Smooth muscle cell (in vitro differentiated cells): ENCODE measurements at regions not wholly inside any gene's neighbourhood (a gene's known extent, or its start where the extent isn't known, plus 50 kb on each side); places are given as distances from the start of the nearest gene placed in this dataset.

Source experiments
- DNase-seq: peaks from one replicate; lab custom pipeline; 2025; ENCODE audit not compliant: unreplicated experiment; lab: John Stamatoyannopoulos, UW
- H2AFZ ChIP-seq: fragments of 200-600 bp; sonication (generic); 2 replicates; pipeline ENCODE4 v1.6.0; 2016; ENCODE audit warnings: antibody characterized with exemption, low read depth, mild to moderate bottlenecking
- H3F3A ChIP-seq: fragments of 200-600 bp; sonication (generic); 2 replicates; pipeline ENCODE4 v1.6.0; 2017; ENCODE audit warnings: antibody characterized with exemption, low read depth
- H3K27ac ChIP-seq: fragments of 200-600 bp; sonication (generic); 2 replicates; pipeline ENCODE4 v1.5.1; 2016; ENCODE audit warnings: low read depth, mild to moderate bottlenecking
- H3K27me3 ChIP-seq: fragments of 200-600 bp; sonication (generic); 2 replicates; pipeline ENCODE4 v1.6.1; 2016; ENCODE audit warnings: low read depth, mild to moderate bottlenecking
- H3K36me3 ChIP-seq: fragments of 200-600 bp; sonication (generic); 2 replicates; pipeline ENCODE4 v1.5.1; 2016; ENCODE audit warnings: low read depth
- H3K4me1 ChIP-seq: fragments of 200-600 bp; sonication (generic); 2 replicates; pipeline ENCODE4 v1.5.1; 2016; ENCODE audit warnings: low read depth
- H3K4me2 ChIP-seq: fragments of 200-600 bp; sonication (generic); 2 replicates; pipeline ENCODE4 v1.6.0; 2016; ENCODE audit warnings: mild to moderate bottlenecking
- H3K4me3 ChIP-seq: fragments of 200-600 bp; sonication (generic); 2 replicates; pipeline ENCODE4 v1.5.1; 2016; ENCODE audit warnings: mild to moderate bottlenecking
- H3K79me2 ChIP-seq: fragments of 200-600 bp; sonication (generic); 2 replicates; pipeline ENCODE4 v1.6.0; 2016; ENCODE audit warnings: low read depth, mild to moderate bottlenecking
- H3K9ac ChIP-seq: fragments of 200-600 bp; sonication (generic); 2 replicates; pipeline ENCODE4 v1.6.0; 2016; ENCODE audit warnings: low read depth
- H3K9me3 ChIP-seq: fragments of 200-600 bp; sonication (generic); replicated peaks from 2 replicates; pipeline ENCODE4 v1.5.1; 2016; ENCODE audit warnings: low read depth
- H4K20me1 ChIP-seq: fragments of 200-600 bp; sonication (generic); 2 replicates; pipeline ENCODE4 v1.6.0; 2016; ENCODE audit warnings: low read depth
- CTCF ChIP-seq: fragments of 200-600 bp; sonication (generic); IDR thresholded peaks from 2 replicates; pipeline ENCODE4 v1.5.1; 2017; ENCODE audit warnings: borderline replicate concordance, mild to moderate bottlenecking, antibody characterized with exemption; ENCODE audit not compliant: insufficient read depth, poor library complexity, severe bottlenecking
- WGBS: methylation state at CpG from one replicate; pipeline ENCODE4 v1.1.7; 2016; ENCODE audit warnings: low lambda C conversion rate; 5-methylcytosine and 5-hydroxymethylcytosine counted together

GRCh38 chr4:12881945-12882584 lies 602.1 kb downstream of the RAB28 start:
- WGBS = 95% methylated on average over 3 of the region's 3 CpGs
- H3K9ac ChIP-seq = no peak overlapping the region
- H3K36me3 ChIP-seq = no peaks in the 10 kb centered on the region
- no peaks in the 10 kb centered on the region for H3K27me3 ChIP-seq
- no peaks in the 10 kb centered on the region for H3K9me3 ChIP-seq
- no peak overlapping the region for H3K4me3 ChIP-seq
- no peak for DNase-seq
- no peak overlapping the region for H3K27ac ChIP-seq
- H2AFZ ChIP-seq = no peak overlapping the region
- no peak overlapping the region for H3K4me2 ChIP-seq
- no peaks in the 10 kb centered on the region for H3F3A ChIP-seq
- H3K79me2 ChIP-seq = no peaks in the 10 kb centered on the region
- no peaks in the 10 kb centered on the region for H4K20me1 ChIP-seq
- no peak for TF ChIP-seq CTCF
- H3K4me1 ChIP-seq = peaks cover 2% of the 10 kb centered on the region

GRCh38 chr4:12880844-12881243 lies 603.3 kb downstream of the RAB28 start:
- no peak for TF ChIP-seq CTCF
- Histone ChIP-seq H3K79me2 (no peaks in the 10 kb centered on the region), H3K4me1 (peaks cover 2% of the 10 kb centered on the region), H3K4me2 (no peak overlapping the region), H3K9me3 (no peaks in the 10 kb centered on the region), H3K9ac (no peak overlapping the region), H3K27me3 (no peaks in the 10 kb centered on the region), H2AFZ (no peak overlapping the region), H3F3A (no peaks in the 10 kb centered on the region), H3K27ac (no peak overlapping the region), H4K20me1 (no peaks in the 10 kb centered on the region), H3K4me3 (no peak overlapping the region), H3K36me3 (no peaks in the 10 kb centered on the region)
- WGBS = 70% methylated on average over 2 of the region's 2 CpGs
- no peak for DNase-seq

GRCh38 chr4:12879496-12879895 lies 604.6 kb downstream of the RAB28 start:
- H3K4me3 ChIP-seq = no peak overlapping the region
- H3K4me1 ChIP-seq = peaks cover under 1% of the 10 kb centered on the region
- H3K79me2 ChIP-seq = no peaks in the 10 kb centered on the region
- no peaks in the 10 kb centered on the region for H3K36me3 ChIP-seq
- no peak for DNase-seq
- H4K20me1 ChIP-seq = no peaks in the 10 kb centered on the region
- H2AFZ ChIP-seq = no peak overlapping the region
- H3K9ac ChIP-seq = no peak overlapping the region
- no peaks in the 10 kb centered on the region for H3K9me3 ChIP-seq
- 82% methylated on average over 5 of the region's 5 CpGs for WGBS
- no peaks in the 10 kb centered on the region for H3K27me3 ChIP-seq
- H3K27ac ChIP-seq = no peak overlapping the region
- H3K4me2 ChIP-seq = no peak overlapping the region
- TF ChIP-seq CTCF = no peak
- H3F3A ChIP-seq = no peaks in the 10 kb centered on the region

GRCh38 chr4:12875640-12876243 lies 608.4 kb downstream of the RAB28 start:
- Histone ChIP-seq H4K20me1 (no peaks in the 10 kb centered on the region), H3K79me2 (no peaks in the 10 kb centered on the region), H3K27me3 (no peaks in the 10 kb centered on the region), H3K9me3 (no peaks in the 10 kb centered on the region), H3K4me3 (no peak overlapping the region), H3K4me2 (no peak overlapping the region), H3K27ac (no peak overlapping the region), H3K9ac (no peak overlapping the region), H3K4me1 (no peaks in the 10 kb centered on the region), H2AFZ (no peak overlapping the region), H3K36me3 (no peaks in the 10 kb centered on the region), H3F3A (no peaks in the 10 kb centered on the region)
- no peak for DNase-seq
- 88% methylated on average over 2 of the region's 2 CpGs for WGBS
- no peak for TF ChIP-seq CTCF
